B cell (primary cell): ENCODE measurements at regions not wholly inside any gene's neighbourhood (a gene's known extent, or its start where the extent isn't known, plus 50 kb on each side); places are given as distances from the start of the nearest gene placed in this dataset.

Experiments used
- EZH2 ChIP-seq: IDR thresholded peaks from 2 replicates; pipeline ENCODE4 v1.6.1; 2012; ENCODE audit warnings: borderline replicate concordance, low read depth, mild to moderate bottlenecking, moderate library complexity, low read length; ENCODE audit not compliant: insufficient read depth, poor library complexity, severe bottlenecking
- TF ChIP-seq, protein P1 (sequence below): fragments of 200-600 bp; IDR thresholded peaks from one replicate; pipeline ENCODE4 v1.8.0; 2022; ENCODE audit warnings: antibody characterized with exemption, mild to moderate bottlenecking

DNA sequence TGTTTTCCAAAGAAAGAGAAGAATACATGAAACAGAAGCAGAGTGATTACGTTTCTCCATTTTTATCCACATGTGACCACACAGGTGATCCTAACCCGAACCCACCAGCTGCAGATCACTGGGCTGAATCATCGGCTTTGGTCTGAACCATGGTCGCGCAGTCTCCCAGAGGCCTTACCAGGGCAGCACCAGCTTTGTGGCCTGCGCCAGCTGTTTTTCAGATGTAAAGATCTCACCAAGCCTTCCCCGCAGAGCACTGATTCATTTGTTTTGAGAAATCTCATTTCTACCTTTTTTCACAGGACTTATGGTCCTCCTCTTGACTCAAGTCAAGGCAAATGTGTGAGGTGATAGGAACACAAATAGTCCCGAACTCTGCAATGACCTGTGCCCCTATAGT, 207.0 kb upstream of the PPP2R2D start:
- TF ChIP-seq EZH2 = no peak
- TF ChIP-seq, protein P1, sequence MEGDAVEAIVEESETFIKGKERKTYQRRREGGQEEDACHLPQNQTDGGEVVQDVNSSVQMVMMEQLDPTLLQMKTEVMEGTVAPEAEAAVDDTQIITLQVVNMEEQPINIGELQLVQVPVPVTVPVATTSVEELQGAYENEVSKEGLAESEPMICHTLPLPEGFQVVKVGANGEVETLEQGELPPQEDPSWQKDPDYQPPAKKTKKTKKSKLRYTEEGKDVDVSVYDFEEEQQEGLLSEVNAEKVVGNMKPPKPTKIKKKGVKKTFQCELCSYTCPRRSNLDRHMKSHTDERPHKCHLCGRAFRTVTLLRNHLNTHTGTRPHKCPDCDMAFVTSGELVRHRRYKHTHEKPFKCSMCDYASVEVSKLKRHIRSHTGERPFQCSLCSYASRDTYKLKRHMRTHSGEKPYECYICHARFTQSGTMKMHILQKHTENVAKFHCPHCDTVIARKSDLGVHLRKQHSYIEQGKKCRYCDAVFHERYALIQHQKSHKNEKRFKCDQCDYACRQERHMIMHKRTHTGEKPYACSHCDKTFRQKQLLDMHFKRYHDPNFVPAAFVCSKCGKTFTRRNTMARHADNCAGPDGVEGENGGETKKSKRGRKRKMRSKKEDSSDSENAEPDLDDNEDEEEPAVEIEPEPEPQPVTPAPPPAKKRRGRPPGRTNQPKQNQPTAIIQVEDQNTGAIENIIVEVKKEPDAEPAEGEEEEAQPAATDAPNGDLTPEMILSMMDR = no peak
